ENCODE measurements at regions not wholly inside any gene's neighbourhood (a gene's known extent, or its start where the extent isn't known, plus 50 kb on each side); places are given as distances from the start of the nearest gene placed in this dataset.

- TF ChIP-seq, protein P1, sequence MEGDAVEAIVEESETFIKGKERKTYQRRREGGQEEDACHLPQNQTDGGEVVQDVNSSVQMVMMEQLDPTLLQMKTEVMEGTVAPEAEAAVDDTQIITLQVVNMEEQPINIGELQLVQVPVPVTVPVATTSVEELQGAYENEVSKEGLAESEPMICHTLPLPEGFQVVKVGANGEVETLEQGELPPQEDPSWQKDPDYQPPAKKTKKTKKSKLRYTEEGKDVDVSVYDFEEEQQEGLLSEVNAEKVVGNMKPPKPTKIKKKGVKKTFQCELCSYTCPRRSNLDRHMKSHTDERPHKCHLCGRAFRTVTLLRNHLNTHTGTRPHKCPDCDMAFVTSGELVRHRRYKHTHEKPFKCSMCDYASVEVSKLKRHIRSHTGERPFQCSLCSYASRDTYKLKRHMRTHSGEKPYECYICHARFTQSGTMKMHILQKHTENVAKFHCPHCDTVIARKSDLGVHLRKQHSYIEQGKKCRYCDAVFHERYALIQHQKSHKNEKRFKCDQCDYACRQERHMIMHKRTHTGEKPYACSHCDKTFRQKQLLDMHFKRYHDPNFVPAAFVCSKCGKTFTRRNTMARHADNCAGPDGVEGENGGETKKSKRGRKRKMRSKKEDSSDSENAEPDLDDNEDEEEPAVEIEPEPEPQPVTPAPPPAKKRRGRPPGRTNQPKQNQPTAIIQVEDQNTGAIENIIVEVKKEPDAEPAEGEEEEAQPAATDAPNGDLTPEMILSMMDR (IDR thresholded peaks at IDR 0.05; ENCODE audit: unreplicated experiment) = no peak
- no peak for DNase-seq
- CTCF ChIA-PET = no interaction called here
These were observed 184.8 kb downstream of the CRLF2 start for GRCh38 chrX:1027680-1028079.

GRCh38 chrX:1027133-1027532, 185.3 kb downstream of the CRLF2 start:
- Mint-ChIP-seq H3K36me3 (ENCODE audit: insufficient read depth, unreplicated experiment) (no peaks in the 10 kb centered on the region), H3K9me3 (ENCODE audit: low read depth, unreplicated experiment) (peaks cover 18% of the 10 kb centered on the region), H3K4me1 (ENCODE audit: low read depth, unreplicated experiment) (no peaks in the 10 kb centered on the region), H3K27me3 (ENCODE audit: unreplicated experiment) (no peaks in the 10 kb centered on the region), H3K27ac (ENCODE audit: unreplicated experiment) (no peak overlapping the region), H3K4me3 (ENCODE audit: low read depth, unreplicated experiment) (no peak overlapping the region)
- CTCF ChIA-PET = no interaction called here
- no TSS peak for BruUV-seq (replicated peaks)
- TF ChIP-seq, protein P1 (IDR thresholded peaks at IDR 0.05; ENCODE audit: unreplicated experiment) = no peak
- DNase-seq = no peak
- intact Hi-C loops (cut with micrococcal nuclease; ENCODE audit: unreplicated experiment) = no loop called here

More at GRCh38 chrX:1027680-1028079, 184.8 kb downstream of the CRLF2 start:
- no TSS peak for BruUV-seq (replicated peaks)
- H3K9me3 Mint-ChIP-seq (ENCODE audit: low read depth, unreplicated experiment) = peaks cover 18% of the 10 kb centered on the region
- intact Hi-C loops (cut with micrococcal nuclease; ENCODE audit: unreplicated experiment) = no loop called here
- no peak overlapping the region for H3K4me3 Mint-ChIP-seq (ENCODE audit: low read depth, unreplicated experiment)
- no peak overlapping the region for H3K27ac Mint-ChIP-seq (ENCODE audit: unreplicated experiment)
- H3K36me3 Mint-ChIP-seq (ENCODE audit: insufficient read depth, unreplicated experiment) = no peaks in the 10 kb centered on the region
- H3K4me1 Mint-ChIP-seq (ENCODE audit: low read depth, unreplicated experiment) = no peaks in the 10 kb centered on the region
- no peaks in the 10 kb centered on the region for H3K27me3 Mint-ChIP-seq (ENCODE audit: unreplicated experiment)

DNA sequence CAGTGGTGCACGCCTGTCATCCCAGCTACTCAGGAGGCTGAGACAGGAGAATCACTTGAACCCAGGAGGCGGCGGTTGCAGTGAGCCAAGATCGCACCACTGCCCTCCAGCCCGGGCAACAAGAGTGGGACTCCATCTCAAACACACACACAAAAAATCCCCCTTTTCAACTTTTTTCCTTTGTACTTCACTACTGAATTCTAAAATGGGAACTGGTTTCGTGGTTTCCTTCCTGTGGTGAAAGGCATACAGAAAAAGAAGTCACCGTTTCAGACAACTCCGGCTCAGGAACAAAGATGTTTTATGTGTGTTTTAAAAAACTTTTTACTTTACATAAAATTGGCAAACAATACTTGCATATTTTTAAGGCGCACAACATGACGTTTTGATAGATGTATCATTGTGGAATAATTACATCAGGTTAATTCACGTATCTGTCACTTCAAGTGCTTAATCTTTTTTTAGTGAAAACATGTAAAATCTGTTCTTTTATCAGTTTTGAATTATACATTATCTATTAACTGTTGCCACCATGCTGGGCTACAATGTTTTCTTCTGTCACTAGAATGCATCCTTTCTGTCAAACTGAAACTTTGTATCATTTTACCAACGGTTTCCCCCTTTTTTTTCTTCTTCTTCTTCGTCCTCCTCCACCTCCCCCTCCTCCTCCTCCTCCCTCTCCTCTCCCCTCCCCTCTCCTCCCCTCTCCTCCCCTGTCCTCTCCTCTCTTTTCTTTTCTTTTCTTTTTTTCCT, 186.0 kb downstream of the CRLF2 start:
- no peaks in the 10 kb centered on the region for H3K4me1 Mint-ChIP-seq (ENCODE audit: low read depth, unreplicated experiment)
- no peaks in the 10 kb centered on the region for H3K36me3 Mint-ChIP-seq (ENCODE audit: insufficient read depth, unreplicated experiment)
- no peak for DNase-seq
- H3K27me3 Mint-ChIP-seq (ENCODE audit: unreplicated experiment) = no peaks in the 10 kb centered on the region
- TF ChIP-seq, protein P1 (IDR thresholded peaks at IDR 0.05; ENCODE audit: unreplicated experiment) = no peak
- CTCF ChIA-PET = no interaction called here
- no peak overlapping the region for H3K27ac Mint-ChIP-seq (ENCODE audit: unreplicated experiment)
- intact Hi-C loops (cut with micrococcal nuclease; ENCODE audit: unreplicated experiment) = no loop called here
- H3K9me3 Mint-ChIP-seq (ENCODE audit: low read depth, unreplicated experiment) = peaks cover 18% of the 10 kb centered on the region
- BruUV-seq (replicated peaks) = no TSS peak
- no peak overlapping the region for H3K4me3 Mint-ChIP-seq (ENCODE audit: low read depth, unreplicated experiment)

- TF ChIP-seq, protein P1 (IDR thresholded peaks at IDR 0.05; ENCODE audit: unreplicated experiment) = no peak
- Mint-ChIP-seq H3K9me3 (ENCODE audit: low read depth, unreplicated experiment) (peaks cover 14% of the 10 kb centered on the region), H3K27me3 (ENCODE audit: unreplicated experiment) (no peaks in the 10 kb centered on the region), H3K4me3 (ENCODE audit: low read depth, unreplicated experiment) (no peak overlapping the region), H3K27ac (ENCODE audit: unreplicated experiment) (no peak overlapping the region), H3K4me1 (ENCODE audit: low read depth, unreplicated experiment) (no peaks in the 10 kb centered on the region), H3K36me3 (ENCODE audit: insufficient read depth, unreplicated experiment) (no peaks in the 10 kb centered on the region)
- CTCF ChIA-PET = no interaction called here
- BruUV-seq (replicated peaks) = no TSS peak
- DNase-seq = no peak
- intact Hi-C loops (cut with micrococcal nuclease; ENCODE audit: unreplicated experiment) = no loop called here
These were observed 187.0 kb downstream of the CRLF2 start for GRCh38 chrX:1025413-1025812.
